ENCODE measurements at regions not wholly inside any gene's neighbourhood (a gene's known extent, or its start where the extent isn't known, plus 50 kb on each side); places are given as distances from the start of the nearest gene placed in this dataset.

DNA sequence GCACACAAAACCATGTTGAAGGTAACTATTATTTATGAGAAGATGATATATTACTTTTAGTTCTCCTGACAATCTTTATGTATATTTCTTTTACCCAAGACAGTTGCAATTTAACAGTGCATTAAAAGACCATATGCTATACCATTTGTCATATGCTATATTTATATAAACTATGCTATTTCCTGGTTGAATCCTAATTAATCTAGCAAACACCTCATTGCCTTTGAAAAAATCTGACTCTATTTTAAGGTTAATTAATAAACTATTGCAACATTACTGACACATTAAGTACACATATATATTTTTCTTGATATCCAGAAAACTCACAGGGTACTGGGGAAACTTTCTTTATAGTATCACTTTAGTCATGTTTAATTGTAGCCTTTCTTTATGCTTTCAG is 649.4 kb upstream of the PCDH20 start:
- Histone ChIP-seq H2AFZ (ENCODE audit: low read length) (no peak overlapping the region), H3K27ac (ENCODE audit: low read depth, low read length) (no peak overlapping the region), H3K79me2 (ENCODE audit: insufficient read depth, low read length) (no peaks in the 10 kb centered on the region), H3K4me2 (ENCODE audit: insufficient read depth, low read length) (no peak overlapping the region), H3K4me3 (ENCODE audit: insufficient read depth, low read length) (no peak overlapping the region), H3K27me3 (ENCODE audit: insufficient read depth, low read length) (no peaks in the 10 kb centered on the region), H3K4me1 (ENCODE audit: insufficient read depth, low read length) (no peaks in the 10 kb centered on the region), H3K9me3 (ENCODE audit: low read depth, low read length) (no peaks in the 10 kb centered on the region), H4K20me1 (ENCODE audit: insufficient read depth, low read length) (no peaks in the 10 kb centered on the region), H3K36me3 (ENCODE audit: insufficient read depth, low read length) (no peaks in the 10 kb centered on the region)
- no peak for DNase-seq (ENCODE audit: insufficient read length, low spot score, missing footprints)
- TF ChIP-seq, protein P1, sequence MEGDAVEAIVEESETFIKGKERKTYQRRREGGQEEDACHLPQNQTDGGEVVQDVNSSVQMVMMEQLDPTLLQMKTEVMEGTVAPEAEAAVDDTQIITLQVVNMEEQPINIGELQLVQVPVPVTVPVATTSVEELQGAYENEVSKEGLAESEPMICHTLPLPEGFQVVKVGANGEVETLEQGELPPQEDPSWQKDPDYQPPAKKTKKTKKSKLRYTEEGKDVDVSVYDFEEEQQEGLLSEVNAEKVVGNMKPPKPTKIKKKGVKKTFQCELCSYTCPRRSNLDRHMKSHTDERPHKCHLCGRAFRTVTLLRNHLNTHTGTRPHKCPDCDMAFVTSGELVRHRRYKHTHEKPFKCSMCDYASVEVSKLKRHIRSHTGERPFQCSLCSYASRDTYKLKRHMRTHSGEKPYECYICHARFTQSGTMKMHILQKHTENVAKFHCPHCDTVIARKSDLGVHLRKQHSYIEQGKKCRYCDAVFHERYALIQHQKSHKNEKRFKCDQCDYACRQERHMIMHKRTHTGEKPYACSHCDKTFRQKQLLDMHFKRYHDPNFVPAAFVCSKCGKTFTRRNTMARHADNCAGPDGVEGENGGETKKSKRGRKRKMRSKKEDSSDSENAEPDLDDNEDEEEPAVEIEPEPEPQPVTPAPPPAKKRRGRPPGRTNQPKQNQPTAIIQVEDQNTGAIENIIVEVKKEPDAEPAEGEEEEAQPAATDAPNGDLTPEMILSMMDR (IDR thresholded peaks at IDR 0.05; ENCODE audit: extremely low read depth, low read depth, low read length), result no peak

- Histone ChIP-seq H2AFZ (ENCODE audit: low read length) (no peak overlapping the region), H3K4me2 (ENCODE audit: insufficient read depth, low read length) (no peak overlapping the region), H3K36me3 (ENCODE audit: insufficient read depth, low read length) (no peaks in the 10 kb centered on the region), H3K27me3 (ENCODE audit: insufficient read depth, low read length) (no peaks in the 10 kb centered on the region), H4K20me1 (ENCODE audit: insufficient read depth, low read length) (no peaks in the 10 kb centered on the region), H3K4me1 (ENCODE audit: insufficient read depth, low read length) (no peaks in the 10 kb centered on the region), H3K27ac (ENCODE audit: low read depth, low read length) (no peak overlapping the region), H3K9me3 (ENCODE audit: low read depth, low read length) (no peaks in the 10 kb centered on the region), H3K4me3 (ENCODE audit: insufficient read depth, low read length) (no peak overlapping the region), H3K79me2 (ENCODE audit: insufficient read depth, low read length) (no peaks in the 10 kb centered on the region)
- no peak for DNase-seq (ENCODE audit: insufficient read length, low spot score, missing footprints)
- TF ChIP-seq, protein P1 (IDR thresholded peaks at IDR 0.05; ENCODE audit: extremely low read depth, low read depth, low read length), result no peak
Observed at GRCh38 chr13:62061751-62062150, 646.1 kb upstream of the PCDH20 start.

DNA sequence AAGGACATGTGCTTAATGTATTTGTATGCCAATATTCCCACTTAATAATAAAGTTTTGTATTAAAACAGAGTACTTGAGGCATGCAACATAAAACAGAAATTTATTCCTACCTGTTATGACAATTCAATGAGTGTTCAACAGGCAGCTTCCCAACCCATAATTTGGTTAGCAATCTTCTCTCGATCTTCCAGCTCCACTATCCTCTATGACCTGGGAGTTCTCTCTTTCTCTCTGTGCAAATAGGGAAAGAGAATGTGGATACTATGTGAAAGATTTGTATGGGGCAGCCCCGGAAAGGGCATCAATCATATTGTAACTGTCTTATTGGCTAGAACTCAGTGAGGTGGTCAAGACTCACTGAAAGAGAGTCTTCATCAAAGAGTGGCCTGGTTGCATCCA is 644.9 kb upstream of the PCDH20 start:
- no peak for DNase-seq (ENCODE audit: insufficient read length, low spot score, missing footprints)
- Histone ChIP-seq H3K36me3 (ENCODE audit: insufficient read depth, low read length) (no peaks in the 10 kb centered on the region), H3K4me1 (ENCODE audit: insufficient read depth, low read length) (no peaks in the 10 kb centered on the region), H3K9me3 (ENCODE audit: low read depth, low read length) (no peaks in the 10 kb centered on the region), H2AFZ (ENCODE audit: low read length) (no peak overlapping the region), H3K27ac (ENCODE audit: low read depth, low read length) (no peak overlapping the region), H3K4me3 (ENCODE audit: insufficient read depth, low read length) (no peak overlapping the region), H3K27me3 (ENCODE audit: insufficient read depth, low read length) (no peaks in the 10 kb centered on the region), H3K79me2 (ENCODE audit: insufficient read depth, low read length) (no peaks in the 10 kb centered on the region), H3K4me2 (ENCODE audit: insufficient read depth, low read length) (no peak overlapping the region), H4K20me1 (ENCODE audit: insufficient read depth, low read length) (no peaks in the 10 kb centered on the region)
- TF ChIP-seq, protein P1 (IDR thresholded peaks at IDR 0.05; ENCODE audit: extremely low read depth, low read depth, low read length), result no peak

GRCh38 chr13:62057286-62057685 is 641.6 kb upstream of the PCDH20 start:
- Histone ChIP-seq H3K4me3 (ENCODE audit: insufficient read depth, low read length) (no peak overlapping the region), H3K27ac (ENCODE audit: low read depth, low read length) (no peak overlapping the region), H4K20me1 (ENCODE audit: insufficient read depth, low read length) (no peaks in the 10 kb centered on the region), H2AFZ (ENCODE audit: low read length) (no peak overlapping the region), H3K4me2 (ENCODE audit: insufficient read depth, low read length) (no peak overlapping the region), H3K27me3 (ENCODE audit: insufficient read depth, low read length) (no peaks in the 10 kb centered on the region), H3K79me2 (ENCODE audit: insufficient read depth, low read length) (no peaks in the 10 kb centered on the region), H3K4me1 (ENCODE audit: insufficient read depth, low read length) (no peaks in the 10 kb centered on the region), H3K36me3 (ENCODE audit: insufficient read depth, low read length) (no peaks in the 10 kb centered on the region), H3K9me3 (ENCODE audit: low read depth, low read length) (peaks cover 2% of the 10 kb centered on the region)
- DNase-seq (ENCODE audit: insufficient read length, low spot score, missing footprints), result no peak
- TF ChIP-seq, protein P1 (IDR thresholded peaks at IDR 0.05; ENCODE audit: extremely low read depth, low read depth, low read length), result no peak

Measured in osteoblast (primary cell).